ENCODE measurements at regions not wholly inside any gene's neighbourhood (a gene's known extent, or its start where the extent isn't known, plus 50 kb on each side); places are given as distances from the start of the nearest gene placed in this dataset.
"Not testable (repeated sequence)": the region's sequence is repeated elsewhere in the genome, so short reads cannot be mapped to it uniquely, and the experiment has no call there.

DNA sequence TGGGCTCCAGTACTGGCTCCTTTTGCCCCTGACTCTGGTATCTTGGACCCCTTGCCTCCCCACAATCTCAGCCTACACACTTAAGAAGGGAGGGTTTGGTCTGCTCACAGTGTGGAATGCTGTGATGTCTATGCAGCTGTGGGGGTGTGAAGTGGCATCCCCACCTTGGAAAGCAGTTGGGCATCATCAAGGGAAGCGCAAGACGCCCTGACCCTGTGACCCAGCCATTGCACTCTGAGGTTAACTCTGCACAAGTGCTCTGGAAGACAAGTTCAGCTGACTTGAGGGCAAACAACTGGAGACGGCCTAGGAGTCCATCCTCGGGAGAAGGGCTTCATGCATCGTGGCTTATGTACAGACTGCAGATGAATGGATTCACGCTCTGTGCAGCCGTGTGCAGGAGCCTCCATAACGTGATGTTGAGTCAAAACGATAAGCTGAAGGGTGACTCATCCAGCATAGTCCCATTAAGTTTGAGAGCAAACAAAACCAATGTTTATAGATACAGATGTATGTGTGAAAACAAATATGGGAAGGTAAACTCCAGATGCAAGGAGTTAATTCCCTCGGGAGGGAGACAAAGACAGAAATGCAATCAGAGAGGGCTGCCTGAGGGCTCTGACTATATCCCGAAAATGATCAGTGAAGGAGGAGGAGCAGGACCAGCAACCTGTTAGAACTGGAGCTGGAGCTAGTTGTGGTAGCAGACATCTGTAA is 86.8 kb downstream of the LSM3 start:
- DNase-seq = no peak
- in situ Hi-C loops (cut with MboI; ENCODE audit: low pct_ligation_motif_present in 1 of 4, low pct_unique_long_range_greater_than_20kb in 1 of 4, low sequenced_read_pairs in 3 of 4) = loop anchor here in 1 of 4 donors (10.0 kb wide), 1 partner anchor 199 kb away; no protein-coding TSS in a partner anchor
- TF ChIP-seq POLR2A (IDR thresholded peaks at IDR 0.05) (no peak), EP300 (IDR thresholded peaks at IDR 0.05; ENCODE audit: low read depth) (no peak), POLR2AphosphoS5 (IDR thresholded peaks at IDR 0.05) (no peak)
- TF ChIP-seq, protein P1, sequence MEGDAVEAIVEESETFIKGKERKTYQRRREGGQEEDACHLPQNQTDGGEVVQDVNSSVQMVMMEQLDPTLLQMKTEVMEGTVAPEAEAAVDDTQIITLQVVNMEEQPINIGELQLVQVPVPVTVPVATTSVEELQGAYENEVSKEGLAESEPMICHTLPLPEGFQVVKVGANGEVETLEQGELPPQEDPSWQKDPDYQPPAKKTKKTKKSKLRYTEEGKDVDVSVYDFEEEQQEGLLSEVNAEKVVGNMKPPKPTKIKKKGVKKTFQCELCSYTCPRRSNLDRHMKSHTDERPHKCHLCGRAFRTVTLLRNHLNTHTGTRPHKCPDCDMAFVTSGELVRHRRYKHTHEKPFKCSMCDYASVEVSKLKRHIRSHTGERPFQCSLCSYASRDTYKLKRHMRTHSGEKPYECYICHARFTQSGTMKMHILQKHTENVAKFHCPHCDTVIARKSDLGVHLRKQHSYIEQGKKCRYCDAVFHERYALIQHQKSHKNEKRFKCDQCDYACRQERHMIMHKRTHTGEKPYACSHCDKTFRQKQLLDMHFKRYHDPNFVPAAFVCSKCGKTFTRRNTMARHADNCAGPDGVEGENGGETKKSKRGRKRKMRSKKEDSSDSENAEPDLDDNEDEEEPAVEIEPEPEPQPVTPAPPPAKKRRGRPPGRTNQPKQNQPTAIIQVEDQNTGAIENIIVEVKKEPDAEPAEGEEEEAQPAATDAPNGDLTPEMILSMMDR (IDR thresholded peaks at IDR 0.05) = no peak

DNA sequence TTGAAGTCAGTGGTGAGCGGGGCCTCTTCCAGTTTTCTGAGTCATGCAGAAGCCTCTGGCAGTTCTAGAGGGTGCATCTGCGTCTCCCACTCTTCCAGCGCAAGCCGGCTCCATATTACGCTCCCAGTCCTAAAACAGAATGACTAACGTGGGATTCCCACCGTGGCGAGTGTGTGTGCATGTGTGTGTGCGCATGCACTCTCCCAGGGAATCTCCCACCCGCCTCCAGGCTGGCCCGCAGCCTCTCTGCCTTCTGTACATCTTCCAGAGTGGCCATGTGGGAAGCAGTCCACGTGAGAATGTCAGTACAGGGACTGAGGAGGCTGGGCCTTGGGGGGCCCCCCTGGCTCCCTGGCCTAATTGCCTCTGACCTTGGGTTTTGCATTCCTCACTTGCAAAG is 87.7 kb downstream of the LSM3 start:
- Histone ChIP-seq H3K27ac (no peak overlapping the region), H3K4me1 (no peaks in the 10 kb centered on the region), H3K36me3 (no peaks in the 10 kb centered on the region), H3K4me3 (no peak overlapping the region), H3K9me3 (no peaks in the 10 kb centered on the region), H3K27me3 (peaks cover 4% of the 10 kb centered on the region)
- in situ Hi-C loops (cut with MboI; ENCODE audit: low pct_ligation_motif_present in 1 of 4, low pct_unique_long_range_greater_than_20kb in 1 of 4, low sequenced_read_pairs in 3 of 4) = loop anchor here in 1 of 4 donors (10.0 kb wide), 1 partner anchor 198 kb away; no protein-coding TSS in a partner anchor
- 66 to 75% methylated on average over 10 to 12 of the region's 12 CpGs for WGBS, 2 donors (ENCODE audit: low coverage in 1 of 2)
- intact Hi-C loops (cut with DNase I; ENCODE audit: low total_unique reads) = no loop called here
- TF ChIP-seq EP300 (IDR thresholded peaks at IDR 0.05; ENCODE audit: low read depth) (no peak), POLR2AphosphoS5 (IDR thresholded peaks at IDR 0.05) (no peak)
- TF ChIP-seq, protein P1 (IDR thresholded peaks at IDR 0.05) = no peak
- no peak for DNase-seq

More for the DNA sequence above, 86.8 kb downstream of the LSM3 start:
- H3K27me3 ChIP-seq = peaks cover 4% of the 10 kb centered on the region
- H3K36me3 ChIP-seq = no peaks in the 10 kb centered on the region
- no peaks in the 10 kb centered on the region for H3K4me1 ChIP-seq
- no peak overlapping the region for H3K4me3 ChIP-seq
- H3K9me3 ChIP-seq = no peaks in the 10 kb centered on the region
- intact Hi-C loops (cut with DNase I; ENCODE audit: low total_unique reads) = no loop called here
- no peak overlapping the region for H3K27ac ChIP-seq
- 10 to 40% methylated on average over 2 to 11 of the region's 11 CpGs for WGBS, 2 donors (ENCODE audit: low coverage in 1 of 2)

DNA sequence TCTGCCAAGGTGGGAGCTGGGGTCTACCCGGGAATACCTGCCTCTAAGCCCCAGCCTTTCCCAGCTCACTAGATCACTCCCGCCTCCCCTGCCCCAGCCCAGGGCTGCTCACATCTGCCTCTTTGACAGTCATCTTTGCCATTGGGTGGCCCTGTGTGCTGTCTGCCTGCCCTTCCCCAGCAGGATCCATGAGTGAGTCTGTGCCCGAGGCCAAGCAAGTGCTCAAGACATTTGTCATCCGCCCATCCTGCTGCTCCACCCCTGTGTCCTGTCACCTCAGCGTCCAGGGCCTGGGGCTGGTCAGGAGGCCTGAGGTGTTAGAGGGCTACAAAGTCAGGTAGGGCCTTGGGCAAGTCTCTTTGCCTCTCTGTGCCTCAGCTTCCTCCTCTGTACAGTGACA is 89.4 kb downstream of the LSM3 start:
- 82% methylated on average over 5 of the region's 5 CpGs; no CpG with 5 or more reads in 1 of the 2 donors for WGBS, 2 donors (ENCODE audit: low coverage in 1 of 2)
- Histone ChIP-seq H3K4me3 (no peak overlapping the region), H3K4me1 (no peaks in the 10 kb centered on the region), H3K27me3 (peaks cover under 1% of the 10 kb centered on the region), H3K36me3 (no peaks in the 10 kb centered on the region), H3K27ac (no peak overlapping the region), H3K9me3 (no peaks in the 10 kb centered on the region)
- intact Hi-C loops (cut with DNase I; ENCODE audit: low total_unique reads) = no loop called here
- TF ChIP-seq EP300 (IDR thresholded peaks at IDR 0.05; ENCODE audit: low read depth) = no peak
- TF ChIP-seq, protein P1 (IDR thresholded peaks at IDR 0.05) = no peak
- TF ChIP-seq POLR2AphosphoS5 (IDR thresholded peaks at IDR 0.05) = no peak
- no peak for TF ChIP-seq POLR2A (IDR thresholded peaks at IDR 0.05)
- in situ Hi-C loops (cut with MboI; ENCODE audit: low pct_ligation_motif_present in 1 of 4, low pct_unique_long_range_greater_than_20kb in 1 of 4, low sequenced_read_pairs in 3 of 4) = loop anchor here in 1 of 4 donors (10.0 kb wide), 1 partner anchor 197 kb away; no protein-coding TSS in a partner anchor
- DNase-seq = no peak

DNA sequence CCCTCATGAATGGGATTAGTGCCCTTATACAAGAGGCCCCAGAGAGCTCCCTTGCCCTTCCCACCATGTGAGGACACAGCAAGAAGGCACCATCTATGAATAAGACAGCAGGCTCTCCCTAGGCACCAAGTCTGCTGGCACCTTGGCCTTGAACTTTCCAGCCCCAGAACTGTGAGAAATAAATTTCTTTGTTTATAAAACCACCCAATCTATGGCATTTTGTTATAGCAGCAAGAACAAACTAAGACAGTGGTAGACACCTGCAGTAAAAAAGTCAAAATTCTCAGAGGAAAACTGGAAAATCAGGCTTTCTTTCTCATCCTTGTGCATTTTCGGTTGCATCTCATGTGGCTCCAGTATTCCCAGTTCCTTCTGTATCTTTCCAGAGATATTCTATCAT is 90.3 kb downstream of the LSM3 start:
- Histone ChIP-seq H3K4me3 (no peak overlapping the region), H3K4me1 (no peaks in the 10 kb centered on the region), H3K36me3 (no peaks in the 10 kb centered on the region), H3K27ac (no peak overlapping the region), H3K27me3 (no peaks in the 10 kb centered on the region), H3K9me3 (no peaks in the 10 kb centered on the region)
- intact Hi-C loops (cut with DNase I; ENCODE audit: low total_unique reads) (no loop called here), in situ Hi-C loops (cut with MboI; ENCODE audit: low pct_ligation_motif_present in 1 of 4, low pct_unique_long_range_greater_than_20kb in 1 of 4, low sequenced_read_pairs in 3 of 4) (loop anchor here in 1 of 4 donors (10.0 kb wide), 1 partner anchor 196 kb away; no protein-coding TSS in a partner anchor)
- TF ChIP-seq POLR2A (IDR thresholded peaks at IDR 0.05) (no peak), EP300 (IDR thresholded peaks at IDR 0.05; ENCODE audit: low read depth) (no peak), POLR2AphosphoS5 (IDR thresholded peaks at IDR 0.05) (no peak)
- TF ChIP-seq, protein P1 (IDR thresholded peaks at IDR 0.05) = no peak
- WGBS, 2 donors (ENCODE audit: low coverage in 1 of 2) = 92 to 100% methylated on average over 1 of the region's 1 CpG
- no peak for DNase-seq

DNA sequence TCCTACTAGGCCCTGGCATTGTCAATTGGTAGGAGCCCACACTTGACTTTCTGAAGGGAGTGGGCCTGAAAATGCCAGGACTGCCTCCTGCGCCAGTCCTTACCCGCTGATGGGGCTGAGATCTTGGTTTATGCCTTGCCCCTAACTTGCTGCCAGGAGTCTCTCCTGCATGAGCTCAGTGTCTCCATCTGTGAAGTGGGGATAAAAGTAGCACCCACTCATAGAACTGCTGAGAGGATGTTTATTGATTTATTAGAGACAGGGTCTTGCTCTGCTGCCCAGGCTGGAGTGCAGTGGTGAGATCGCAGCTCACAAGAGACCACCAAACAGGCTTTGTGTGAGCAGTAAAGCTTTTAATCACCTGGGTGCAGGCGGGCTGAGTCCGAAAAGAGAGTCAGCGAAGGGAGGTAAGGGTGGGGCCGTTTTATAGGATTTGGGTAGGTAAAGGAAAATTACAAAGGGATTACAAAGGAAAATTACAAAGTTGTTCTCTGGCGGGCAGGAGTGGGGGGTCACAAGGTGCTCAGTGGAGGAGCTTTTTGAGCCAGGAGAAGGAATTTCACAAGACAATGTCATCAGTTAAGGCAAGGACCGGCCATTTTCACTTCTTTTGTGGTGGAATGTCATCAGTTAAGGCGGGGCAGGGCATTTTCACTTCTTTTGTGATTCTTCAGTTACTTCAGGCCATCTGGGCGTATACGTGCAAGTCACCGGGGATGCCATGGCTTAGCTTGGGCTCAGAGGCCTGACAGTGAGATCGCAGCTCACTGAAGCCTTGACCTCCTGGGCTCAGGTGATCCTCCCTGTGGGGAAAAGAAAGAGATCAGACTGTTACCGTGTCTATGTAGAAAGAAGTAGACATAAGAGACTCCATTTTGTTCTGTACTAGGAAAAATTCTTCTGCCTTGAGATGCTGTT is 93.7 kb downstream of the LSM3 start:
- H3K27me3 ChIP-seq; H3K9me3 ChIP-seq; DNase-seq; intact Hi-C loops (cut with DNase I; ENCODE audit: low total_unique reads); H3K27ac ChIP-seq; H3K4me3 ChIP-seq; H3K36me3 ChIP-seq; in situ Hi-C loops (cut with MboI; ENCODE audit: low pct_ligation_motif_present in 1 of 4, low pct_unique_long_range_greater_than_20kb in 1 of 4, low sequenced_read_pairs in 3 of 4); H3K4me1 ChIP-seq: not testable (repeated sequence)
- 79 to 98% methylated on average over 9 to 15 of the region's 15 CpGs for WGBS, 2 donors (ENCODE audit: low coverage in 1 of 2)

DNA sequence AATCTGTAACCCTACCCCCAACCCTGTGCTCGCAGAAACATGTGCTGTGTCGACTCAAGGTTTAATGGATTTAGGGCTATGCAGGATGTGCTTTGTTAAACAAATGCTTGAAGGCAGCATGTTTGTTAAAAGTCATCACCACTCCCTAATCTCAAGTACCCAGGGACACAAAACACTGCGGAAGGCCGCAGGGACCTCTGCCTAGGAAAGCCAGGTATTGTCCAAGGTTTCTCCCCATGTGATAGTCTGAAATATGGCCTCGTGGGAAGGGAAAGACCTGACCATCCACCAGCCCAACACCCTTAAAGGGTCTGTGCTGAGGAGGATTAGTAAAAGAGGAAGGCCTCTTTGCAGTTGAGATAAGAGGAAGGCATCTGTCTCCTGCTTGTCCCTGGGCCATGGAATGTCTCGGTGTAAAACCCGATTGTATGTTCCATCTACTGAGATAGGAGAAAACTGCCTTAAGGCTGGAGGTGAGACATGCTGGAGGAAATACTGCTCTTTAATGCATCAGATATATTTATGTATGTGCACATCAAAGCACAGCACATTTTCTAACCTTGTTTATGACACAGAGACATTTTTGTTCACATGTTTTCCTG is 94.4 kb downstream of the LSM3 start:
- H3K4me3 ChIP-seq; in situ Hi-C loops (cut with MboI; ENCODE audit: low pct_ligation_motif_present in 1 of 4, low pct_unique_long_range_greater_than_20kb in 1 of 4, low sequenced_read_pairs in 3 of 4); H3K9me3 ChIP-seq; H3K4me1 ChIP-seq; H3K27me3 ChIP-seq; H3K27ac ChIP-seq; intact Hi-C loops (cut with DNase I; ENCODE audit: low total_unique reads); H3K36me3 ChIP-seq; DNase-seq: not testable (repeated sequence)
- WGBS, 2 donors (ENCODE audit: low coverage in 1 of 2) = 71 to 77% methylated on average over 3 to 7 of the region's 7 CpGs
